SU-DHL-6 (cell line): ENCODE measurements at regions not wholly inside any gene's neighbourhood (a gene's known extent, or its start where the extent isn't known, plus 50 kb on each side); places are given as distances from the start of the nearest gene placed in this dataset.

Experiments
- EZH2phosphoT487 ChIP-seq: fragments of 200-600 bp; sonication (generic), shearing (Covaris generic); conservative IDR thresholded peaks from 2 replicates; pipeline ENCODE4 v1.6.1; 2018; ENCODE audit warnings: mild to moderate bottlenecking, antibody characterized with exemption, low read length, moderate library complexity, mixed read lengths
- TF ChIP-seq, protein P1 (sequence below): fragments of 200-600 bp; sonication (generic); IDR thresholded peaks from one replicate; pipeline ENCODE4 v1.5.1; 2017; ENCODE audit warnings: antibody characterized with exemption, mild to moderate bottlenecking, low read length, moderate library complexity; ENCODE audit not compliant: insufficient read depth, poor library complexity, severe bottlenecking

DNA sequence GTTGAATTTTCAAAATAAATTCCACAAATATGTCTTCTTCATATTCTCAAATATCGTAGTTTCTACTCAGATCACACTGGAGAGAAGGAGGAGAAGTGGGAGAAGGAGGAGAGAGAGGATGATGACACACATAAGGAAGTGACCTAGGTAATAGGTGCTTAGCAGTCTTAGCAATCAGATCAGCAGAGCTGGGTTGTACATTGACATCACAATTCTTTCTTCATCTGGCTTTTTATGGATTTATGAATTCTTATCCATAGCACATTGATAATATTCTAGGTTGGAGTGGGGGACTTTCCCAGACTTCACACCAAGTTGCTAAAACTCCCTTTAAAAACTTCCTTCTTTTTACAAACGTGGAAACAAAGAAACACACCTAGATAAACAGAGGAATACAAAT, 86.9 kb downstream of the FGF9 start:
- TF ChIP-seq, protein P1, sequence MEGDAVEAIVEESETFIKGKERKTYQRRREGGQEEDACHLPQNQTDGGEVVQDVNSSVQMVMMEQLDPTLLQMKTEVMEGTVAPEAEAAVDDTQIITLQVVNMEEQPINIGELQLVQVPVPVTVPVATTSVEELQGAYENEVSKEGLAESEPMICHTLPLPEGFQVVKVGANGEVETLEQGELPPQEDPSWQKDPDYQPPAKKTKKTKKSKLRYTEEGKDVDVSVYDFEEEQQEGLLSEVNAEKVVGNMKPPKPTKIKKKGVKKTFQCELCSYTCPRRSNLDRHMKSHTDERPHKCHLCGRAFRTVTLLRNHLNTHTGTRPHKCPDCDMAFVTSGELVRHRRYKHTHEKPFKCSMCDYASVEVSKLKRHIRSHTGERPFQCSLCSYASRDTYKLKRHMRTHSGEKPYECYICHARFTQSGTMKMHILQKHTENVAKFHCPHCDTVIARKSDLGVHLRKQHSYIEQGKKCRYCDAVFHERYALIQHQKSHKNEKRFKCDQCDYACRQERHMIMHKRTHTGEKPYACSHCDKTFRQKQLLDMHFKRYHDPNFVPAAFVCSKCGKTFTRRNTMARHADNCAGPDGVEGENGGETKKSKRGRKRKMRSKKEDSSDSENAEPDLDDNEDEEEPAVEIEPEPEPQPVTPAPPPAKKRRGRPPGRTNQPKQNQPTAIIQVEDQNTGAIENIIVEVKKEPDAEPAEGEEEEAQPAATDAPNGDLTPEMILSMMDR = no peak
- no peak for TF ChIP-seq EZH2phosphoT487
